Pancreas (tissue), 10 donors: ENCODE measurements at regions not wholly inside any gene's neighbourhood (a gene's known extent, or its start where the extent isn't known, plus 50 kb on each side); places are given as distances from the start of the nearest gene placed in this dataset.

Experiments used
- ATAC-seq, 4 donors: fragments of 200-7000 bp; cut with Tn5 transposase; one replicate each; pipeline versions ENCODE4 v1.8.0 to v1.9.1; 2020; ENCODE audit warnings: mild to moderate bottlenecking in 4 of 4, moderate library complexity in 4 of 4
- DNase-seq, 6 donors: peaks; one replicate each; pipeline ENCODE4 v3.0.0-alpha.2; 2020
- FAIRE-seq: peaks from 2 replicates; lab custom pipeline; 2012; peaks lifted over from hg19 to GRCh38; lab: Jason Lieb, UNC
- H3K27ac ChIP-seq, 4 donors: fragments of 200-600 bp; sonication (generic); 1 replicate in 3 of 4; 2 replicates in 1 of 4; pipeline versions ENCODE4 v1.5.0 to v1.8.0; 2020
- H3K27me3 ChIP-seq, 4 donors: fragments of 200-600 bp; one replicate each; pipeline ENCODE4 v1.8.0; 2021
- H3K36me3 ChIP-seq, 3 donors: fragments of 200-600 bp; sonication (generic) in 1 of 3; one replicate each; pipeline versions ENCODE4 v1.5.0 to v1.8.0; 2020 to 2021
- H3K4me1 ChIP-seq, 3 donors: fragments of 200-600 bp; one replicate each; pipeline ENCODE4 v1.8.0; 2021
- H3K4me3 ChIP-seq, 4 donors: fragments of 200-600 bp; sonication (generic) in 2 of 4; one replicate each; pipeline versions ENCODE4 v1.5.0 to v1.8.0; 2020 to 2021
- H3K9me3 ChIP-seq, 4 donors: fragments of 200-600 bp; one replicate each; pipeline ENCODE4 v1.8.0; 2021
- WGBS, 2 donors: extraction: QIAGEN DNeasy Blood & Tissue Kit; methylation state at CpG; one replicate each; pipeline ENCODE4 v1.1.7; 2013; 5-methylcytosine and 5-hydroxymethylcytosine counted together
- intact Hi-C, 3 donors: fragments of 100-400 bp; cut with DNase I; formaldehyde crosslinking; loops; one replicate each; pipeline versions ENCODE4 v1.11.1 to v1.14.2; 2022
- TF ChIP-seq, protein P1 (sequence below), 4 donors: fragments of 200-600 bp; sonication (generic) in 3 of 4; IDR thresholded peaks; one replicate each; pipeline versions ENCODE4 v1.5.0 to v1.8.0; 2021; ENCODE audit warnings: antibody characterized with exemption in 4 of 4
- donor health status: healthy with polysubstance abuse.
- donor health status: DM: no; HTN: no; CAD: no; lungs with moderate emphysema.
- donor health status: DM: no; HTN: no; CAD: no.
- donor health status: control.
- donor health status: control.
- donor health status: Bipolar disorder and iron deficiency.
- donor health status: DM: yes; HTN: yes; CAD: no.
- donor health status: DM: no; HTN: no; CAD: no.
- donor health status: DM: no; HTN: no; CAD: no.
- donor health status: DM: yes; HTN: yes; CAD: no.

DNA sequence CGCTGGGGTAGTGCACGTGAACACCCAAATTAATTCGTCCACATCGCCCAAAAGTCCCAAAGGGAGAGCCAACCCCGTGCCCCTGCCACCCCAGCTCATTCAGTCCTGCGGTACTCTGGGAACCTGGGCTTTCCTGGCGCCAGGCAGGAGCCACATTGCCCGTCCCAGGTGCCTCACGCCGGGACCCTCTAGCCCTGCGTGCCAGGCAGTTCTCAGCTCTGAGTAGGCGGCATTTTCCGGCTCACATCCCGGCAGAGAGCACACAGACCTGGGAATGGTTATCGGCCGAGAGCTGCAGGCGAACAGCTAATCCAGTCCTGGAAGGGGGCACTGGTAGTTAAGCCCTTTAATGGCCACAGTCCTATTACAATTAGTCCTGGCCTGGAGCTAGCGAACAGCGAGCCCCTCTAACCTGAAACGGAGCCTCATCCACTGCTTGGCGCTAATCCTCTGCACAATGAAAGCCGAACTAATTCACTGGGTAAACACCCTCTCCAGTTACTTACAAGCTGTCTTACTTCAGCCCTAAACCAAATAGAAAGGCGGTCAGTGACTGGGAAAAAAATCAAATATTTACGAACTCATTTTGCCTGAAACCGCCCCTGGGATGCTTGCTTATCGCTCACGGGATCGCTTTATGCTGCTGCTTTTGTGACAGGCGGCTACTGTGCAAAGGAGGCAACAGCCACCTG lies 254.6 kb upstream of the SOX14 start:
- WGBS, 2 donors: 19 to 25% methylated on average over 29 of the region's 29 CpGs
- Histone ChIP-seq H3K36me3 (no peaks in the 10 kb centered on the region), H3K9me3 (no peaks in the 10 kb centered on the region), H3K27ac (no peak overlapping the region), H3K4me3 (no peak overlapping the region), H3K27me3 (peaks cover 0 to 5% (median 0%) of the 10 kb centered on the region in 4 donors), H3K4me1 (no peaks in the 10 kb centered on the region)
- TF ChIP-seq, protein P1, sequence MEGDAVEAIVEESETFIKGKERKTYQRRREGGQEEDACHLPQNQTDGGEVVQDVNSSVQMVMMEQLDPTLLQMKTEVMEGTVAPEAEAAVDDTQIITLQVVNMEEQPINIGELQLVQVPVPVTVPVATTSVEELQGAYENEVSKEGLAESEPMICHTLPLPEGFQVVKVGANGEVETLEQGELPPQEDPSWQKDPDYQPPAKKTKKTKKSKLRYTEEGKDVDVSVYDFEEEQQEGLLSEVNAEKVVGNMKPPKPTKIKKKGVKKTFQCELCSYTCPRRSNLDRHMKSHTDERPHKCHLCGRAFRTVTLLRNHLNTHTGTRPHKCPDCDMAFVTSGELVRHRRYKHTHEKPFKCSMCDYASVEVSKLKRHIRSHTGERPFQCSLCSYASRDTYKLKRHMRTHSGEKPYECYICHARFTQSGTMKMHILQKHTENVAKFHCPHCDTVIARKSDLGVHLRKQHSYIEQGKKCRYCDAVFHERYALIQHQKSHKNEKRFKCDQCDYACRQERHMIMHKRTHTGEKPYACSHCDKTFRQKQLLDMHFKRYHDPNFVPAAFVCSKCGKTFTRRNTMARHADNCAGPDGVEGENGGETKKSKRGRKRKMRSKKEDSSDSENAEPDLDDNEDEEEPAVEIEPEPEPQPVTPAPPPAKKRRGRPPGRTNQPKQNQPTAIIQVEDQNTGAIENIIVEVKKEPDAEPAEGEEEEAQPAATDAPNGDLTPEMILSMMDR (IDR thresholded peaks at IDR 0.05): no peak
- peak in 2 of 4 donors; percentile 45 to 60 for ATAC-seq
- intact Hi-C loops: no loop called here
- peak in 1 of 6 donors; percentile 31 for DNase-seq
- FAIRE-seq: no peak

DNA sequence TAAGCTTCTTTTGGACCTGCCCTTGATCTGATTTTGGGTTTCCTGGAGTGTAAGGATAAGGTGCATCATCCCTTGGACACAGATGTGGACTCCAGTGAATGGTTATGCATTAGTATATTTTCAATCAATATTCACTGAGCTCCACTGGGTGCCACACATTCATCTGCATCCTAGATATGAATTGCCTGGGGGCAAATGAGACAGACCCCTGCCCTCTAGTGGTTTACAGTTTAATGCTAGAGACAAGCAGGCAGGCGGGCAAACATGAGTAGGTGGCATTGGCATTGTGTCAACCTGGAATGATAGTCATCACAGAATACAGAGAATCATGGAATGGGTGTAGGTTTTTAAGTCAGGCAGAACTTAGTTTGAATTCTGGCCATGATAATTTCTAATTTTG lies 252.5 kb upstream of the SOX14 start:
- WGBS, 2 donors: 59 to 72% methylated on average over 1 of the region's 1 CpG
- FAIRE-seq: no peak
- DNase-seq: no peak
- TF ChIP-seq, protein P1 (IDR thresholded peaks at IDR 0.05): no peak
- Histone ChIP-seq H3K27me3 (no peaks in the 10 kb centered on the region), H3K4me3 (no peak overlapping the region), H3K27ac (no peak overlapping the region), H3K9me3 (no peaks in the 10 kb centered on the region), H3K4me1 (no peaks in the 10 kb centered on the region), H3K36me3 (no peaks in the 10 kb centered on the region)
- ATAC-seq: no peak
- intact Hi-C loops: no loop called here

- DNase-seq: no peak
Measured at GRCh38 chr3:137514853-137515252, 249.3 kb upstream of the SOX14 start.

DNA sequence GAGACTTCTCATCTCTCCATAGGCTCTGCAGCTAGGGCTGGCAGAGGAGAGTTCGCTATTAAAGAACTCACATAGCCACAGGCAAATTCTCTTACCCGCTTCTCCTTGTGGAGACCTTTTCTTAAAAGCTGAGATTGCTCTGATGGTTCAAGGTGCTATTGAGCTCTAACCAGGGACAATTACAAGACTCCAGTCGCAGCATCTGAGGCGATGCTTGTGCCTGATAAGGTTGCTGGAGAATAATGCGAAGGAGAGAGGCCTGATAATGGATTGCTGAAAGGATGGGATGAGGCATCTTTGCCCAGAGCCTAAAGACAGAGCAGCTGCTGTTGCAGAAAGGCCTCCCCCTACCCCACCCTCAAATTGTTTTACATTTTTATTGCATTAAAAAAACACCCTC lies 244.5 kb upstream of the SOX14 start:
- Histone ChIP-seq H3K4me1 (no peaks in the 10 kb centered on the region), H3K4me3 (no peak overlapping the region), H3K27ac (no peak overlapping the region), H3K36me3 (no peaks in the 10 kb centered on the region), H3K27me3 (no peaks in the 10 kb centered on the region), H3K9me3 (no peaks in the 10 kb centered on the region)
- WGBS, 2 donors: 42% methylated on average over 5 of the region's 5 CpGs
- FAIRE-seq: no peak
- DNase-seq: no peak
- intact Hi-C loops: no loop called here
- ATAC-seq: no peak
- TF ChIP-seq, protein P1 (IDR thresholded peaks at IDR 0.05): no peak

More at GRCh38 chr3:137514853-137515252, 249.3 kb upstream of the SOX14 start:
- Histone ChIP-seq H3K4me3 (no peak overlapping the region), H3K27ac (no peak overlapping the region), H3K36me3 (no peaks in the 10 kb centered on the region), H3K27me3 (no peaks in the 10 kb centered on the region), H3K4me1 (no peaks in the 10 kb centered on the region), H3K9me3 (no peaks in the 10 kb centered on the region)
- FAIRE-seq (no peak), ATAC-seq (no peak)
- 32 to 36% methylated on average over 2 of the region's 2 CpGs for WGBS, 2 donors
- TF ChIP-seq, protein P1 (IDR thresholded peaks at IDR 0.05): no peak
- intact Hi-C loops: no loop called here

DNA sequence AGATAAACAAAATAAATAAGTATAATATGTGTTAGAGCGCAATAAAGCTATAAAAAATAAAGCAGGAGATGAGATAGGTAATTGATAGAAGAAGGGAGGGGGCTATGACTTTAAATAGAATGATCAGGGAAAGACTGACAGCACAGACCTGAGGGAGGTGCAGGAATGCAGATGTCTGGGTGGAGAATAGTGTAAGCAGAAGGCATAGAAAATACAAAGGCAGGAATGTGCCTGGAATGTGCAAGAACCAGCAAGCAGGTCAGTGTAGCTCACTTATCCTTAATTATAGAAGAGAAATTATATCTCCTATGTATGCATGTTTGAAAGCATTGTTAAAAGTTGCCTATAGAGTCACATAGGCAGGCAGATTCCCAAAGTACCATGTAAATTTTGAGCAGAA lies 239.4 kb upstream of the SOX14 start:
- WGBS, 2 donors: 78 to 79% methylated on average over 1 of the region's 1 CpG
- H3K27me3 ChIP-seq: no peaks in the 10 kb centered on the region
- no peak for FAIRE-seq
- no peak for DNase-seq
- TF ChIP-seq, protein P1 (IDR thresholded peaks at IDR 0.05): no peak
- no peaks in the 10 kb centered on the region for H3K4me1 ChIP-seq
- H3K27ac ChIP-seq: no peak overlapping the region
- no peaks in the 10 kb centered on the region for H3K9me3 ChIP-seq
- no peaks in the 10 kb centered on the region for H3K36me3 ChIP-seq
- ATAC-seq: no peak
- intact Hi-C loops: no loop called here
- no peak overlapping the region for H3K4me3 ChIP-seq
